Uterus (tissue), 3 donors: ENCODE measurements at regions not wholly inside any gene's neighbourhood (a gene's known extent, or its start where the extent isn't known, plus 50 kb on each side); places are given as distances from the start of the nearest gene placed in this dataset.

Experiments used
- DNase-seq, 2 donors: peaks; one replicate each; pipeline ENCODE4 v3.0.0-alpha.2; 2019 to 2020
- H3K27ac ChIP-seq, 2 donors: fragments of 200-600 bp; sonication (generic); 1 replicate in 1 of 2; 2 replicates in 1 of 2; pipeline ENCODE4 v1.5.1; 2016 to 2018
- H3K27me3 ChIP-seq, 2 donors: fragments of 200-600 bp; sonication (generic); one replicate each; pipeline ENCODE4 v1.5.1; 2018 to 2019; ENCODE audit warnings: control low read depth in 1 of 2
- H3K36me3 ChIP-seq, 2 donors: fragments of 200-600 bp; sonication (generic); one replicate each; pipeline ENCODE4 v1.5.1; 2019; ENCODE audit warnings: control low read depth in 1 of 2
- H3K4me1 ChIP-seq, 2 donors: fragments of 200-600 bp; sonication (generic); one replicate each; pipeline ENCODE4 v1.5.1; 2018 to 2019; ENCODE audit warnings: control low read depth in 1 of 2
- H3K4me3 ChIP-seq, 2 donors: fragments of 200-600 bp; sonication (generic); 1 replicate in 1 of 2; 2 replicates in 1 of 2; pipeline ENCODE4 v1.5.1; 2018 to 2019; ENCODE audit warnings: mild to moderate bottlenecking in 1 of 2
- H3K9me3 ChIP-seq, 2 donors: fragments of 200-600 bp; sonication (generic); one replicate each; pipeline ENCODE4 v1.5.1; 2019; ENCODE audit warnings: control low read depth in 1 of 2
- CTCF ChIP-seq, 4 experiments: fragments of 200-600 bp in 2 of 4; fragments of 450-650 bp in 2 of 4; sonication (generic) in 2 of 4; IDR thresholded peaks; one replicate each; pipeline ENCODE4 v1.5.1; 2016 to 2019; ENCODE audit warnings: antibody characterized with exemption in 4 of 4, mild to moderate bottlenecking in 2 of 4, moderate library complexity in 1 of 4
- POLR2A ChIP-seq, 2 donors: fragments of 450-650 bp; IDR thresholded peaks; one replicate each; pipeline ENCODE4 v1.6.1; 2016; ENCODE audit warnings: antibody characterized with exemption in 2 of 2, mild to moderate bottlenecking in 1 of 2, moderate library complexity in 1 of 2
- intact Hi-C: fragments of 100-400 bp; cut with DNase I; formaldehyde crosslinking; loops from one replicate; pipeline ENCODE4 v1.15.1; 2023; ENCODE audit warnings: low total_unique reads
- donor health status: DM: yes; HTN: yes; CAD: no.

DNA sequence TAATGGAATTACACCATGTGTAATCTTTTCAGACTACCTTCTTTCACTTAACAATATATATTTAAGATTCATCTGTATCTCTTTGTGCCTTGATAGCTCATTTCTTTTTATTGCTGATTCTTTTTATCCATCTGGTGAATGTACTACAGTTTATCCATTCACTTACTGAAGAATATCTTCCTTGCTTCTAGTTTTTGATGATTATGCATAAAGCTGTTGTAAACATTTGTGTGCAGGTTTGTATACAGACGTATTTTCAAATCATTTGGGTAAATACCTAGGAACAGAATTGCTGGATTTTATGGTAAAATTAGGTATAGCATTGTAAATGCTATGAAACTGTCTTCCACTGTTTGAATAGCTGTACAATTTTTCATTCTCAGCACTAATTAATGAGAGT lies 592.6 kb upstream of the HS6ST1 start:
- H3K27me3 ChIP-seq: no peaks in the 10 kb centered on the region
- H3K9me3 ChIP-seq: no peaks in the 10 kb centered on the region
- intact Hi-C loops: no loop called here
- no peak overlapping the region for H3K27ac ChIP-seq
- no peak for TF ChIP-seq POLR2A (IDR thresholded peaks at IDR 0.05)
- TF ChIP-seq CTCF (IDR thresholded peaks at IDR 0.05): no peak
- no peaks in the 10 kb centered on the region for H3K4me1 ChIP-seq
- H3K4me3 ChIP-seq: no peak overlapping the region
- no peak for DNase-seq
- H3K36me3 ChIP-seq: no peaks in the 10 kb centered on the region

DNA sequence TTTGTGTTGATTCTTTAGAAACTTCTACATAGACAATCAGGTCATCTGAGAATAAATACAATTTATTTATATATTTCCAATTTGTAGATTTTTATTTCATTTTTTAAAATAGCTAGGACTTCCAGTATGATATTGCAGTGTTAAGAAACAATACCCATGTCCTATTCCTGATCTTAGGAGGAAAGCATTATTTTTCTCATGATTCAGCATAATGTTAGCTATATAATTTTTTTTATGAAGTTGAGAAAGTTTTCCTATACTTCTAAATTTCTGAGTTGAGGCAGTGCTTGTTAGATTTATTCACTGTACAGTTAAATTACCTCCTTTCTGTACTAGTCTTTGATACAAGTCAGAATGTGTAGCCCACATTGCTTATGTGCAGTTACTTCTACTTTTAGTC lies 595.7 kb upstream of the HS6ST1 start:
- TF ChIP-seq CTCF (IDR thresholded peaks at IDR 0.05): no peak
- TF ChIP-seq POLR2A (IDR thresholded peaks at IDR 0.05): no peak
- no peak overlapping the region for H3K27ac ChIP-seq
- no peaks in the 10 kb centered on the region for H3K9me3 ChIP-seq
- no peak for DNase-seq
- H3K36me3 ChIP-seq: no peaks in the 10 kb centered on the region
- intact Hi-C loops: no loop called here
- no peaks in the 10 kb centered on the region for H3K4me1 ChIP-seq
- H3K27me3 ChIP-seq: no peaks in the 10 kb centered on the region
- no peak overlapping the region for H3K4me3 ChIP-seq

DNA sequence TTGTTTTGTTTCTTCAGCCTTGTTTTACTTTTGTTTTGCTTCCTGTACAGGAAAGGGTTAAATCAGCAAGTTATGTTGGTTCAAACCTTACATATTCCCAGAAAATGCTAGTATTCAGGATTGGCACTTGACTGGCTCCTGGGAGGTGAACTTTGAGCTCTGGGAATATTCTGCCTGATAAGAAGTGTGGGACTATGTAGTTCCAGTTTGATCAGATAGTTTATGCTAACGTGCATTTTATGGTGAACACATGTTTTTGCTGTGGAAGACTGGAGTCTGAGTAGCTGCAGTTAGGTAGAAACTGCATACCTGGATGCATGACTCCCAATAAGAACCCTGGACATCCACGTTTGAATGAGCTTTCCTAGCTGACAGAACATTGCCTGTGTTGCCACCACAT lies 603.1 kb upstream of the HS6ST1 start:
- no peaks in the 10 kb centered on the region for H3K9me3 ChIP-seq
- no peak for TF ChIP-seq CTCF (IDR thresholded peaks at IDR 0.05)
- TF ChIP-seq POLR2A (IDR thresholded peaks at IDR 0.05): no peak
- no peak overlapping the region for H3K4me3 ChIP-seq
- H3K36me3 ChIP-seq: no peaks in the 10 kb centered on the region
- H3K27ac ChIP-seq: no peak overlapping the region
- H3K4me1 ChIP-seq: no peaks in the 10 kb centered on the region
- DNase-seq: no peak
- intact Hi-C loops: no loop called here
- H3K27me3 ChIP-seq: no peaks in the 10 kb centered on the region

GRCh38 chr2:128922154-128922553 lies 603.5 kb upstream of the HS6ST1 start:
- TF ChIP-seq POLR2A (IDR thresholded peaks at IDR 0.05) (no peak), CTCF (IDR thresholded peaks at IDR 0.05) (no peak)
- H3K4me3 ChIP-seq: no peak overlapping the region
- H3K36me3 ChIP-seq: no peaks in the 10 kb centered on the region
- no peaks in the 10 kb centered on the region for H3K4me1 ChIP-seq
- no peak for DNase-seq
- intact Hi-C loops: no loop called here
- H3K27ac ChIP-seq: no peak overlapping the region
- no peaks in the 10 kb centered on the region for H3K27me3 ChIP-seq
- no peaks in the 10 kb centered on the region for H3K9me3 ChIP-seq

DNA sequence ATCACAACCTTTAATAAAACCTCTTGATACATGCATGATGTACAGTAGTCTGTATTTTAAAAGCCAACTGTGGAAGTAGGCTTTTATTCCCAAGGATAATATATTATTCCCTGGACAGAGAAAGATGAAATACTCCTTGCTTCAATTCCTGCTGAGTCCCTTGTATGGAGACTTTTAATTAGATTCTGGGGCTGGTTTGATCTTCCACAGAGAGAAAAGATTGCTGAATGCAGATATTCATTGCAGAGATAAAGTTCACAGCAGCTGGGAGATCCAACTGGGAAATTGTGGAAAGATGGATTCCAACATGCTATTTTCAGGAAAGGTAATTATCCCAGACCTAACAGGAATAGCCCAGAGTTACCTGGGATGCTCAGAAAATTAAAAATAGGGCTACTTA lies 607.0 kb upstream of the HS6ST1 start:
- TF ChIP-seq CTCF (IDR thresholded peaks at IDR 0.05) (no peak), POLR2A (IDR thresholded peaks at IDR 0.05) (no peak)

More for the DNA sequence above, 607.0 kb upstream of the HS6ST1 start:
- Histone ChIP-seq H3K27me3 (no peaks in the 10 kb centered on the region), H3K9me3 (no peaks in the 10 kb centered on the region), H3K27ac (no peak overlapping the region), H3K4me1 (no peaks in the 10 kb centered on the region), H3K4me3 (no peak overlapping the region), H3K36me3 (no peaks in the 10 kb centered on the region)
- DNase-seq: no peak
- intact Hi-C loops: no loop called here
